Neural cell (in vitro differentiated cells): ENCODE measurements at regions not wholly inside any gene's neighbourhood (a gene's known extent, or its start where the extent isn't known, plus 50 kb on each side); places are given as distances from the start of the nearest gene placed in this dataset.

ENCODE experiments used
- H2AFZ ChIP-seq: fragments of 200-600, 300-800 bp; sonication (generic), shearing (Covaris generic); 2 replicates; pipeline ENCODE4 v1.6.0; 2014; ENCODE audit warnings: low read depth, mild to moderate bottlenecking, antibody characterized with exemption, low read length, moderate library complexity
- H3F3A ChIP-seq: fragments of 200-600 bp; shearing (Covaris generic); 2 replicates; pipeline ENCODE4 v1.6.1; 2016; ENCODE audit warnings: mild to moderate bottlenecking, moderate library complexity, mixed read lengths, antibody characterized with exemption, low read length; ENCODE audit not compliant: insufficient read depth, poor library complexity, severe bottlenecking
- H3K27ac ChIP-seq: fragments of 200-600, 300-800 bp; sonication (generic), shearing (Covaris generic); 2 replicates; pipeline ENCODE4 v1.5.1; 2014; ENCODE audit warnings: mild to moderate bottlenecking, low read length, moderate library complexity
- H3K27me3 ChIP-seq: fragments of 300-800, 200-600 bp; sonication (generic), shearing (Covaris generic); 2 replicates; pipeline ENCODE4 v1.6.0; 2014; ENCODE audit warnings: mild to moderate bottlenecking, low read depth, low read length, moderate library complexity; ENCODE audit not compliant: insufficient read depth
- H3K36me3 ChIP-seq: fragments of 300-800, 200-600 bp; sonication (generic), shearing (Covaris generic); 2 replicates; pipeline ENCODE4 v1.5.1; 2014; ENCODE audit warnings: mild to moderate bottlenecking, antibody characterized with exemption, low read length, moderate library complexity; ENCODE audit not compliant: insufficient read depth
- H3K4me2 ChIP-seq: fragments of 300-800, 200-600 bp; sonication (generic), shearing (Covaris generic); 2 replicates; pipeline ENCODE4 v1.6.0; 2014; ENCODE audit warnings: mild to moderate bottlenecking, low read length
- H3K4me3 ChIP-seq: fragments of 300-800, 200-600 bp; sonication (generic), shearing (Covaris generic); 2 replicates; pipeline ENCODE4 v1.5.1; 2014; ENCODE audit warnings: mild to moderate bottlenecking, low read length, moderate library complexity
- H3K79me2 ChIP-seq: fragments of 200-600 bp; shearing (Covaris generic); replicated peaks from 2 replicates; pipeline ENCODE4 v1.6.0; 2014; ENCODE audit warnings: mild to moderate bottlenecking, low read length, moderate library complexity; ENCODE audit not compliant: insufficient read depth
- H3K9ac ChIP-seq: fragments of 300-800, 200-600 bp; sonication (generic), shearing (Covaris generic); 2 replicates; pipeline ENCODE4 v1.6.1; 2016; ENCODE audit warnings: mild to moderate bottlenecking, low read length, mixed read lengths
- H3K9me2 ChIP-seq: fragments of 200-600 bp; shearing (Covaris generic); 2 replicates; pipeline ENCODE4 v1.6.1; 2016; ENCODE audit warnings: mild to moderate bottlenecking, low read length, mixed read lengths; ENCODE audit not compliant: insufficient read depth
- H3K9me3 ChIP-seq: fragments of 200-600, 300-800 bp; sonication (generic), shearing (Covaris generic); 2 replicates; pipeline ENCODE4 v1.6.1; 2016; ENCODE audit warnings: mild to moderate bottlenecking, mixed run types, low read length, moderate library complexity, mixed read lengths
- H4K20me1 ChIP-seq: fragments of 200-600 bp; shearing (Covaris generic); 2 replicates; pipeline ENCODE4 v1.6.1; 2016; ENCODE audit warnings: mild to moderate bottlenecking, mixed run types; ENCODE audit not compliant: insufficient read depth
- EZH2 ChIP-seq: fragments of 200-600, 300-800 bp; shearing (Covaris generic), sonication (generic); IDR thresholded peaks from 2 replicates; pipeline ENCODE4 v1.6.1; 2014; ENCODE audit warnings: antibody characterized with exemption, low read length, borderline replicate concordance, mild to moderate bottlenecking; ENCODE audit not compliant: insufficient read depth, poor library complexity, severe bottlenecking
- POLR2AphosphoS5 ChIP-seq: IDR thresholded peaks from 2 replicates; pipeline ENCODE4 v1.6.1; 2012
- RAD21 ChIP-seq: fragments of 450-650 bp; conservative IDR thresholded peaks from 2 replicates; pipeline ENCODE4 v1.6.1; 2014; ENCODE audit warnings: antibody characterized with exemption, mild to moderate bottlenecking, moderate library complexity
- TAF1 ChIP-seq: IDR thresholded peaks from 2 replicates; pipeline ENCODE4 v1.6.1; 2012; ENCODE audit warnings: low read depth
- TF ChIP-seq, protein P1 (sequence below): fragments of 450-650 bp; IDR thresholded peaks from 2 replicates; pipeline ENCODE4 v1.5.1; 2014; ENCODE audit warnings: antibody characterized with exemption, mild to moderate bottlenecking, moderate library complexity; ENCODE audit not compliant: poor library complexity, severe bottlenecking
- TF ChIP-seq, protein P2 (sequence below): IDR thresholded peaks from 2 replicates; pipeline ENCODE4 v1.6.1; 2012; ENCODE audit warnings: borderline replicate concordance

DNA sequence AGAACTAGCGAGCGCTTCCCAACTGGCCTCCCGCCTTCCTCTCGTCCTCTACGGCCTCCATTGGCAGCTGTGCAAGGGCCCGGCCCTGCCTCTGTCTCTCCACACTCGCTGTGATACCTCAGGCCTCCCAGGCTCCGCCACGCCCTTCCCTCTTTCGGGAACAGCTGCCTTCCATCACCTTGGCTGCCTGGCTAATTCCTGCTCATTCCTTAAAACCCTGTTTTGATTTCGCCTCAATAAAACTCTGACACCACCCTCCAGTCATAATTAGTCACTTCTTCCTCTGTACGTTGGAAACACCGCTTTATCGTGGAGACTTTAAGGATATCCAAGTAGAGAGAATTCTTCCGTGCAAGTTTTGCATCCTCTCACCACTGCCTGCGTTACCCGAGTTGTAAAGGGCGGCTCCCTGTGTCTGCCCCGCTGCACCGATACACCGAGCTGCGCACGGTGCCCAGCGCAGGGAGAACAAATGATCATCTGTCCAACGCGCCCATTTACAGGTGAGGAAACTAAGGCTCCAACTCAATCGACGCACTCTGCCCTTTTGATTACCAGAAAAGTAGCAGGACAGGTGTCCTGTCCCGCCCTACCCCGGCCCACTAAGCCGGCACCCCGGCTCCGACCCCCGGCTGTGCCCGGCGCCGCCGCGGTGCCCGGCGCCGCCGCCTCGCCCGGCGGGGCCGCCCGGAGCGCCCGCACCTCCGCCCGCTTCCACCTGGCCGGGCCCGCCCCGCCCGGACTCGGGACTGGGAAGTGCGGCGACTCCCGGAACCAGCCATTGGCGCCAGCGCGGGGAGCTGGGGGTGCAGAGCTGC is 139.7 kb downstream of the SEC14L1 start:
- no peaks in the 10 kb centered on the region for H3F3A ChIP-seq
- no peak overlapping the region for H3K4me2 ChIP-seq
- no peaks in the 10 kb centered on the region for H3K9me2 ChIP-seq
- H3K27me3 ChIP-seq = peaks cover 39% of the 10 kb centered on the region
- H3K9me3 ChIP-seq = no peaks in the 10 kb centered on the region
- peak overlapping the region; percentile 40 for H3K4me3 ChIP-seq
- H3K36me3 ChIP-seq = no peaks in the 10 kb centered on the region
- no peak overlapping the region for H2AFZ ChIP-seq
- TF ChIP-seq EZH2 = no peak
- TF ChIP-seq, protein P1, sequence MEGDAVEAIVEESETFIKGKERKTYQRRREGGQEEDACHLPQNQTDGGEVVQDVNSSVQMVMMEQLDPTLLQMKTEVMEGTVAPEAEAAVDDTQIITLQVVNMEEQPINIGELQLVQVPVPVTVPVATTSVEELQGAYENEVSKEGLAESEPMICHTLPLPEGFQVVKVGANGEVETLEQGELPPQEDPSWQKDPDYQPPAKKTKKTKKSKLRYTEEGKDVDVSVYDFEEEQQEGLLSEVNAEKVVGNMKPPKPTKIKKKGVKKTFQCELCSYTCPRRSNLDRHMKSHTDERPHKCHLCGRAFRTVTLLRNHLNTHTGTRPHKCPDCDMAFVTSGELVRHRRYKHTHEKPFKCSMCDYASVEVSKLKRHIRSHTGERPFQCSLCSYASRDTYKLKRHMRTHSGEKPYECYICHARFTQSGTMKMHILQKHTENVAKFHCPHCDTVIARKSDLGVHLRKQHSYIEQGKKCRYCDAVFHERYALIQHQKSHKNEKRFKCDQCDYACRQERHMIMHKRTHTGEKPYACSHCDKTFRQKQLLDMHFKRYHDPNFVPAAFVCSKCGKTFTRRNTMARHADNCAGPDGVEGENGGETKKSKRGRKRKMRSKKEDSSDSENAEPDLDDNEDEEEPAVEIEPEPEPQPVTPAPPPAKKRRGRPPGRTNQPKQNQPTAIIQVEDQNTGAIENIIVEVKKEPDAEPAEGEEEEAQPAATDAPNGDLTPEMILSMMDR = peak; percentile 33
- H3K27ac ChIP-seq = no peak overlapping the region
- H3K9ac ChIP-seq = no peak overlapping the region
- H4K20me1 ChIP-seq = no peaks in the 10 kb centered on the region
- no peaks in the 10 kb centered on the region for H3K79me2 ChIP-seq

DNA sequence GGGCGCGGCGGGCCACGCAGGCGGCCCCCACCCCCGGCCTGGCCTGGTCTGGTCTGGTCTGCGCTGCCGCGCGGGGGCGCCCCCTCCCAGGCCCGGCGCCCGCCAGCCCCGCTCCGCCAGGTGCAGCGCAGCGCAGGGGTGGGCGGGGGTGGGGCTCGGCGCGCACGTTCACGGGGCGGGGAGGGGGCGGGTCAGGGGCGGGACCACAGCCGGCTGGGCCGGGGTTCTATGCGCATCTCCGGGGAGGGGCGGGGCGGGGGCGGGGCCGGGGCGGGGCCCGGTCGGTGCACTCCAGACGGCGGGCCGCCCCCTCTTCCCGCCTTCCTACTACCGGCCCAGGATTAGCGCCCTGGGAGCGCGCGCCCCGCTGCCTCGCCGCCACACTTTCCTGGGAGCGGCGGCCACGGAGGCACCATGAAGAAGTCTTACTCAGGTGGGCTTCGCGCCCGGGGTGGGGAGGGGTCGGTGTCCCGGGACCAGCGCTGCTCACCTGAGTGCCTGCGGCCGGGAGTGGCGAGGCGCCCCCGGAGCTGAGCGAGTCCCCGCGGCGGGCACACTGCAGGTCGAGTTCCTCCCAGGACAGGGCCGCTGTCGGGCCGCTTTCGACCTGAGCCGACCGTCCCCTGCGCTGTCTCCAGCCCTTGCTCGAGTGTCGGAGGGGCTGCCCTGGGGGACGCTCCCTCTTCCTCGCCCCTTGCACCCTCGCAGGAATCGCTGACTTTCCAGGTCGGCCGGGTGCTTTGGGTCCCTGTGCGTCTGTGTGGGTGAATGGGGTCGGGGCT is 140.5 kb downstream of the SEC14L1 start:
- TF ChIP-seq TAF1 (no peak), POLR2AphosphoS5 (no peak), RAD21 (no peak), EZH2 (no peak)
- Histone ChIP-seq H3K79me2 (no peaks in the 10 kb centered on the region), H3K27ac (no peak overlapping the region), H2AFZ (no peak overlapping the region), H3K9me3 (no peaks in the 10 kb centered on the region), H4K20me1 (no peaks in the 10 kb centered on the region), H3K9ac (peak overlapping the region; percentile 13), H3F3A (no peaks in the 10 kb centered on the region), H3K4me2 (peak overlapping the region; percentile 33), H3K36me3 (no peaks in the 10 kb centered on the region), H3K4me3 (peak overlapping the region; percentile 77), H3K9me2 (no peaks in the 10 kb centered on the region), H3K27me3 (peaks cover 39% of the 10 kb centered on the region)

DNA sequence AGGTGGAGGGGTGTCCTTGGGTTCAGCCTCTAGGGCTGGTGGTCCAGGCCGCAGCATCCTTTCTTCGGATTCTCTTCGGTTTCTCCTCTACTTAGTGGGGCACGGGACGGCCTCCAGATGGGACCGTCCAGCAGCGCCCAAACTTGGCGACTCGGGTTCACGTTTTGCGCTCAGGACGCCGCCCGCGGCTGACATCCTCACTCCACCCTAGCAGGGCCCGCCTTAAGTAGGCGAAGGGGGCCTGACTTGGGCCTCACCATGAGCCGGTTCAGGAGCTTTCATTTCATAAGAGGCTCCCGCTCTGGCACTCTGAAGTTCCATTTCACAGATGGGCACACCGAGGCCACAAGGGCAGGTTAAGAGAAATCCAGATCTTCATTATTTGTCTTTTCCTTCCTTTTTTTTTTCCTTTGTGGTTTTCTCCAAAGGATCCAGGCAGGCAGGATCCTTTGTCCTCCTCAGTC is 141.2 kb downstream of the SEC14L1 start:
- peak overlapping the region; percentile 13 for H3K9ac ChIP-seq
- TF ChIP-seq, protein P2, sequence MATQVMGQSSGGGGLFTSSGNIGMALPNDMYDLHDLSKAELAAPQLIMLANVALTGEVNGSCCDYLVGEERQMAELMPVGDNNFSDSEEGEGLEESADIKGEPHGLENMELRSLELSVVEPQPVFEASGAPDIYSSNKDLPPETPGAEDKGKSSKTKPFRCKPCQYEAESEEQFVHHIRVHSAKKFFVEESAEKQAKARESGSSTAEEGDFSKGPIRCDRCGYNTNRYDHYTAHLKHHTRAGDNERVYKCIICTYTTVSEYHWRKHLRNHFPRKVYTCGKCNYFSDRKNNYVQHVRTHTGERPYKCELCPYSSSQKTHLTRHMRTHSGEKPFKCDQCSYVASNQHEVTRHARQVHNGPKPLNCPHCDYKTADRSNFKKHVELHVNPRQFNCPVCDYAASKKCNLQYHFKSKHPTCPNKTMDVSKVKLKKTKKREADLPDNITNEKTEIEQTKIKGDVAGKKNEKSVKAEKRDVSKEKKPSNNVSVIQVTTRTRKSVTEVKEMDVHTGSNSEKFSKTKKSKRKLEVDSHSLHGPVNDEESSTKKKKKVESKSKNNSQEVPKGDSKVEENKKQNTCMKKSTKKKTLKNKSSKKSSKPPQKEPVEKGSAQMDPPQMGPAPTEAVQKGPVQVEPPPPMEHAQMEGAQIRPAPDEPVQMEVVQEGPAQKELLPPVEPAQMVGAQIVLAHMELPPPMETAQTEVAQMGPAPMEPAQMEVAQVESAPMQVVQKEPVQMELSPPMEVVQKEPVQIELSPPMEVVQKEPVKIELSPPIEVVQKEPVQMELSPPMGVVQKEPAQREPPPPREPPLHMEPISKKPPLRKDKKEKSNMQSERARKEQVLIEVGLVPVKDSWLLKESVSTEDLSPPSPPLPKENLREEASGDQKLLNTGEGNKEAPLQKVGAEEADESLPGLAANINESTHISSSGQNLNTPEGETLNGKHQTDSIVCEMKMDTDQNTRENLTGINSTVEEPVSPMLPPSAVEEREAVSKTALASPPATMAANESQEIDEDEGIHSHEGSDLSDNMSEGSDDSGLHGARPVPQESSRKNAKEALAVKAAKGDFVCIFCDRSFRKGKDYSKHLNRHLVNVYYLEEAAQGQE = no peak
- no peak for TF ChIP-seq POLR2AphosphoS5
- H4K20me1 ChIP-seq = no peaks in the 10 kb centered on the region
- peak overlapping the region; percentile 33 for H3K4me2 ChIP-seq
- no peaks in the 10 kb centered on the region for H3K9me2 ChIP-seq
- H3K4me3 ChIP-seq = peak overlapping the region; percentile 77
- no peaks in the 10 kb centered on the region for H3K9me3 ChIP-seq
- H3K36me3 ChIP-seq = no peaks in the 10 kb centered on the region
- no peak overlapping the region for H2AFZ ChIP-seq
- H3K79me2 ChIP-seq = no peaks in the 10 kb centered on the region
- no peak overlapping the region for H3K27ac ChIP-seq
- H3F3A ChIP-seq = no peaks in the 10 kb centered on the region
- peaks cover 39% of the 10 kb centered on the region for H3K27me3 ChIP-seq
